ENCODE measurements at regions not wholly inside any gene's neighbourhood (a gene's known extent, or its start where the extent isn't known, plus 50 kb on each side); places are given as distances from the start of the nearest gene placed in this dataset.

- TF ChIP-seq CTCF (conservative IDR thresholded peaks at IDR 0.05 in 1 of 2, IDR thresholded peaks at IDR 0.05 in 1 of 2; ENCODE audit: extremely low read depth in 1 of 2, insufficient read depth in 1 of 2, low read depth in 1 of 2, low read length in 2 of 2) (no peak), EZH2 (IDR thresholded peaks at IDR 0.05; ENCODE audit: borderline replicate concordance, low read length) (no peak)
These were observed 81.3 kb upstream of the ELAVL2 start for GRCh38 chr9:23907343-23907742.

Data from mammary epithelial cell (primary cell).